ENCODE measurements at regions not wholly inside any gene's neighbourhood (a gene's known extent, or its start where the extent isn't known, plus 50 kb on each side); places are given as distances from the start of the nearest gene placed in this dataset.

DNA sequence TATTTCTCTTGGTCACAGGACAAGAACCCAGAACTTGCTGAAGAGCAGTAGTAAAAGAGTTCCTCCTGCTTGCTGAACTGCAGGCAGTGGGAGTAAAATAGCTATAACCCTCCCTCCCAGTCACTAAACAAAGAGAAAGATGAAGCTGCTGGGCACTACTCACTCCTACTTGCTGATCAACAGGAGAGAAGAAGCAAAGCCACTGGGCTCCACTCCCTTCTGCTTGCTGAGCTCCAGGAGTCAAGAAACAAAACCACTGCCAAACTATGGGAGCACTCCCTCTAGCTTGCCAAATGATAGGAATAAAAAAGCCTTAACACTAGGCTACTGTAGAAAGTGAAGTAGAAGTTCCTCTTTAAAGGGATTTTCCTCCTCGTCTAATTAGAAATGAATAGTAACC is 155.3 kb downstream of the RASSF9 start:
- Histone ChIP-seq H3K9me3 (no peaks in the 10 kb centered on the region), H3K27me3 (no peaks in the 10 kb centered on the region), H3K4me3 (ENCODE audit: low read depth, low read length) (no peak overlapping the region), H3K36me3 (no peaks in the 10 kb centered on the region), H3K4me1 (no peaks in the 10 kb centered on the region)
- no peak for DNase-seq
- TF ChIP-seq, protein P1, sequence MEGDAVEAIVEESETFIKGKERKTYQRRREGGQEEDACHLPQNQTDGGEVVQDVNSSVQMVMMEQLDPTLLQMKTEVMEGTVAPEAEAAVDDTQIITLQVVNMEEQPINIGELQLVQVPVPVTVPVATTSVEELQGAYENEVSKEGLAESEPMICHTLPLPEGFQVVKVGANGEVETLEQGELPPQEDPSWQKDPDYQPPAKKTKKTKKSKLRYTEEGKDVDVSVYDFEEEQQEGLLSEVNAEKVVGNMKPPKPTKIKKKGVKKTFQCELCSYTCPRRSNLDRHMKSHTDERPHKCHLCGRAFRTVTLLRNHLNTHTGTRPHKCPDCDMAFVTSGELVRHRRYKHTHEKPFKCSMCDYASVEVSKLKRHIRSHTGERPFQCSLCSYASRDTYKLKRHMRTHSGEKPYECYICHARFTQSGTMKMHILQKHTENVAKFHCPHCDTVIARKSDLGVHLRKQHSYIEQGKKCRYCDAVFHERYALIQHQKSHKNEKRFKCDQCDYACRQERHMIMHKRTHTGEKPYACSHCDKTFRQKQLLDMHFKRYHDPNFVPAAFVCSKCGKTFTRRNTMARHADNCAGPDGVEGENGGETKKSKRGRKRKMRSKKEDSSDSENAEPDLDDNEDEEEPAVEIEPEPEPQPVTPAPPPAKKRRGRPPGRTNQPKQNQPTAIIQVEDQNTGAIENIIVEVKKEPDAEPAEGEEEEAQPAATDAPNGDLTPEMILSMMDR (IDR thresholded peaks at IDR 0.05; ENCODE audit: low read depth, low read length) = no peak

DNA sequence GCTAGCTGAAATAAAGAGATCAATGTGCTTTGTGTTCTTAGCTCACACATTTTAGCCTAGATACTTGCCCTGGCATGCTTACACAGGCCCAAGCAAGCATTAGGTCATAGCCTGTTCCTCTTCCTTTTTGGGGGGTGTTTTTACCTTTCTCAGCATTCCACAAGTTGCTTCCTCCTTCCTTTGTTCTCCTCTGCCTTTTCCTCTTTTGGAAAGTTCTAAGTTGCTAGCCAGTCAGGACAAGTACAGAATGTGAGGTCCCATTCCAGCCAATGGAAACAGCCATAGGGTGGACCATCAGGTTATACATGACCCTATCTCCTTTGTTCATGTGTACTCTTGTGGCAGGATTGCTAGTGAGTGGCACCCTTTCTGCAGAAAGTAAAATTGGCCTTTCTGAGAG is 154.9 kb downstream of the RASSF9 start:
- no peak for DNase-seq
- no peaks in the 10 kb centered on the region for H3K36me3 ChIP-seq
- H3K4me1 ChIP-seq = no peaks in the 10 kb centered on the region
- no peaks in the 10 kb centered on the region for H3K27me3 ChIP-seq
- TF ChIP-seq, protein P1 (IDR thresholded peaks at IDR 0.05; ENCODE audit: low read depth, low read length) = no peak
- H3K4me3 ChIP-seq (ENCODE audit: low read depth, low read length) = no peak overlapping the region
- no peaks in the 10 kb centered on the region for H3K9me3 ChIP-seq

DNA sequence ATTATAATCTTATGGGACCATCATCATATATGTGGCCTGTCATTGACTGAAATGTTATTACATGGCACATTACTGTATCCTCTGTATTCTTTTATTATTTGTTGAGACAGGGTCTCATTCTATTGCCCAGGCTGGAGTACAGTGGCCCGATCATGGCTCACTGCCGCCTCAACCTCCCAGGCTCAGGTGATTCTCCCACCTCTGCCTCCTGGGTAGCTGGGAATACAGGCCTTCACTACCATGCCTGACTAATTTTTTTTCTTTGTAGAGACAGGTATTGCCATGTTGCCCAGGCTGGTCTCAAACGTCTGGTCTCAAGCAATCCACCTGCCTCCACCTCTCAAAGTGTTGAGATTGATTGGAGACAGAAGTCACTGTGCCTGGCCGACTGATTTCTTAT is 153.2 kb downstream of the RASSF9 start:
- no peak for DNase-seq
- no peaks in the 10 kb centered on the region for H3K9me3 ChIP-seq
- H3K36me3 ChIP-seq = no peaks in the 10 kb centered on the region
- no peak overlapping the region for H3K4me3 ChIP-seq (ENCODE audit: low read depth, low read length)
- no peaks in the 10 kb centered on the region for H3K4me1 ChIP-seq
- TF ChIP-seq, protein P1 (IDR thresholded peaks at IDR 0.05; ENCODE audit: low read depth, low read length) = no peak
- no peaks in the 10 kb centered on the region for H3K27me3 ChIP-seq

DNA sequence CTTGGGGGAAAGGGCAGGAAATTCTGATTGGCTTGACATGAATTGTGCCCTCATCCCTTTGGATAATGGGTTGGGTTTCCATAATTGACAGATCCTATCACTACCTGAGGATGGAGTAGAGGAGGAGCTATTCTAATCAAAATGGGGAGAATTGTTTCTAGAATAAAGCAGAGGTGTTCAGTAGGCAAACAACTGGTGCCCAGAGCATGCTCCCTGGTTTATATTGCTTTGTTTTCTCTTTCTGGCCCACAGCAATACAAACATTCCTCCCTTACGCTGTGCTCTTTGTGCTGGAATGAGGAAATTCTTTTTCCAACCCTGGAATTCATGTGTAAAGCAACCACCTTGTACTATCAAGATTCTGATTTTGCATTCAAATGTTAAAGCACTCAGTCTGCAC is 147.4 kb downstream of the RASSF9 start:
- TF ChIP-seq, protein P1 (IDR thresholded peaks at IDR 0.05; ENCODE audit: low read depth, low read length) = no peak
- Histone ChIP-seq H3K27me3 (no peaks in the 10 kb centered on the region), H3K4me1 (no peaks in the 10 kb centered on the region), H3K4me3 (ENCODE audit: low read depth, low read length) (no peak overlapping the region), H3K9me3 (no peaks in the 10 kb centered on the region), H3K36me3 (no peaks in the 10 kb centered on the region)
- no peak for DNase-seq

DNA sequence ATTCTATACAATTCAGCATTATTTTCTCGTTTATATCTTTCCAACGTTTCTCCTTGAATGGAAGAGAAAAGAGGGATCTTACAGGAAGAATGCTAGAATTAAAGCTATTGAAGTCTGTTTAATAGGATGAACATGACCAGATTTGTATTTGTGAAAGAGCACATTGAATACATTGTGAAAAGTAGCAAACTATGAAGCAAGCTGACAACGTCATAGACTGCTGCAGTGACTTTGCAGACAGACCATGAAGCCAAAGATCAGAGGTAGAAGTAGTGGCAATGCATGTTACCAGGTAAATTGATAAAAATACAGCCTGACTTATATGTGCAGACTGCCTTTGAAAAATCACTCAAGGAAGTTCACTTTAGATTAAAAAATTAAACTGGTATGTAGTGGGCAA is 146.1 kb downstream of the RASSF9 start:
- Histone ChIP-seq H3K36me3 (no peaks in the 10 kb centered on the region), H3K4me3 (ENCODE audit: low read depth, low read length) (no peak overlapping the region), H3K4me1 (no peaks in the 10 kb centered on the region), H3K9me3 (no peaks in the 10 kb centered on the region), H3K27me3 (no peaks in the 10 kb centered on the region)
- TF ChIP-seq, protein P1 (IDR thresholded peaks at IDR 0.05; ENCODE audit: low read depth, low read length) = no peak
- DNase-seq = no peak

DNA sequence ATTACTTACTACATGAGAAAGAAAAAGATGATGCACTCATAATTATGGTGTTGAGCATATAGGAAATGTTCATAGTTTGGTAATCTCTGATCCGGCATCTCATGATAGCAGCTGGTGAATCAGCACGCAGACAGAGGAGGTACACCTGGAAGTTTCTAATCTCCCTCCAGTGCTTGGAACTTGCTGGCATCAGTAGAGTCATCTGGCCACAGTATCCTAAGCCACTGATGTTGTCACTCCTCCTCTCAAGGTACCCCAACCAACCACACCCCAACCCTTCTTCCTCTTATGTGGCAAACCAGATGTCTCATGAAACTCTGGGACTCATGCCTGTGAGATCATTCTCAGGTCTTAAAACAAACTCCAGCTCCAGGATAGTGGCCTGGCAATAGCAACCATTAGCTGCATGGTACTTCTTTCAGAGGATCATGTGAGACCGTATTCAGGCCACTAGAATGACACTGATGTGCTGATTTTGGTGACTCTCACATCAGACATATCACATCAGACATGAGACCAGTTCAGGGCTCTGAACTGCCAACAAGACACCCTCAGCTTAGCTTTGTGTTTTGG is 143.0 kb downstream of the RASSF9 start:
- Histone ChIP-seq H3K4me1 (no peaks in the 10 kb centered on the region), H3K9me3 (no peaks in the 10 kb centered on the region), H3K4me3 (ENCODE audit: low read depth, low read length) (no peak overlapping the region), H3K36me3 (no peaks in the 10 kb centered on the region), H3K27me3 (no peaks in the 10 kb centered on the region)
- TF ChIP-seq, protein P1 (IDR thresholded peaks at IDR 0.05; ENCODE audit: low read depth, low read length) = no peak
- no peak for DNase-seq
